ENCODE measurements at regions not wholly inside any gene's neighbourhood (a gene's known extent, or its start where the extent isn't known, plus 50 kb on each side); places are given as distances from the start of the nearest gene placed in this dataset.

DNA sequence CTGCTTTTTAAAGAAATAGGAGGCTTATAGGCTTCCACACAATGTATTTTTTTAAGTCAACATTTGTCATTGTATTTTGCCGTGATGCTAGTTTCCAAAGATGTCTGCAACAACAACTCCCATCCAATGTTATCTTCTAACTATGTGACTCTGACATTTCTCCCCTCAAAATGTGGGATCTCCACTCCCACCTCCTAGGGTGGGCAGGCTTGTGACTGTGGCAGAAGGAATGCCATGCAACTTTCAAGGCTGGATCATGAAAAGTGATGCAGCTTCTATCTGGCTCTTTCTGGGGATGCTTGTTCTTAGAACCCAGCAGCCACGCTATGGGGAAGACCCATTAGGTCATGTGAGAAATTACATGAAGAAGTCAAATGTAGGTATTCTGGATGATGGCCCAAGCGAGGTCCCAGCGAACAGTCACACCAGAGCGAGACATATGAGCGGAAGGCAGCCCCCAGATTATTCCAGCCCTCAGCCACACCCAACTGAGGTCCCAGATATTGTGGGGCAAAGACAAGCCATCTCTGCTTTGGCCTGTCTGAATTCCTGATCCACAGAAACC is 124.3 kb downstream of the BDH1 start:
- no peak overlapping the region for H3K4me3 ChIP-seq (ENCODE audit: low read depth, low read length)
- TF ChIP-seq, protein P1, sequence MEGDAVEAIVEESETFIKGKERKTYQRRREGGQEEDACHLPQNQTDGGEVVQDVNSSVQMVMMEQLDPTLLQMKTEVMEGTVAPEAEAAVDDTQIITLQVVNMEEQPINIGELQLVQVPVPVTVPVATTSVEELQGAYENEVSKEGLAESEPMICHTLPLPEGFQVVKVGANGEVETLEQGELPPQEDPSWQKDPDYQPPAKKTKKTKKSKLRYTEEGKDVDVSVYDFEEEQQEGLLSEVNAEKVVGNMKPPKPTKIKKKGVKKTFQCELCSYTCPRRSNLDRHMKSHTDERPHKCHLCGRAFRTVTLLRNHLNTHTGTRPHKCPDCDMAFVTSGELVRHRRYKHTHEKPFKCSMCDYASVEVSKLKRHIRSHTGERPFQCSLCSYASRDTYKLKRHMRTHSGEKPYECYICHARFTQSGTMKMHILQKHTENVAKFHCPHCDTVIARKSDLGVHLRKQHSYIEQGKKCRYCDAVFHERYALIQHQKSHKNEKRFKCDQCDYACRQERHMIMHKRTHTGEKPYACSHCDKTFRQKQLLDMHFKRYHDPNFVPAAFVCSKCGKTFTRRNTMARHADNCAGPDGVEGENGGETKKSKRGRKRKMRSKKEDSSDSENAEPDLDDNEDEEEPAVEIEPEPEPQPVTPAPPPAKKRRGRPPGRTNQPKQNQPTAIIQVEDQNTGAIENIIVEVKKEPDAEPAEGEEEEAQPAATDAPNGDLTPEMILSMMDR (IDR thresholded peaks at IDR 0.05; ENCODE audit: low read depth, low read length, missing control alignments): no peak
- in situ Hi-C loops (cut with HindIII; ENCODE audit: low sequenced_read_pairs): no loop called here
- no peak for DNase-seq (ENCODE audit: low read depth)

DNA sequence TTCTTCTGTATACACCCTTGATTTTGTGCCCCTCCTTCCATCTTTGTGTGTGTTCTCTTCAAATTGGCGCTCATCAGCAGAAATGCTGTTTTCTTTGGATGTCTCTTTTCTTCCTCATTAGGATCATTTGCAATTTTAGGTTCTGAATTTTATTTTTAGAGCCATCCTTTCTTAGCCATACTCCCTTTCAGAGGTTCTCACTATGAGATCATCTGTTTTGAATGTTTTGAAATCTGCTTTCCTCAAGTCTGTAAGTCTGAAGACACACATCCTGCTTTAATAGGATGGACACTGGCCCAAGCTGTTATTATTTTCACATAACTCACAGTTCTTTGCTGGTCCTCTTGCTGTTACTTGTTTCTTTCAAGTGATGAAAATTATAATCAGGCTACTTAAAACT is 124.8 kb downstream of the BDH1 start:
- TF ChIP-seq, protein P1 (IDR thresholded peaks at IDR 0.05; ENCODE audit: low read depth, low read length, missing control alignments): no peak
- DNase-seq (ENCODE audit: low read depth): no peak
- in situ Hi-C loops (cut with HindIII; ENCODE audit: low sequenced_read_pairs): no loop called here
- H3K4me3 ChIP-seq (ENCODE audit: low read depth, low read length): no peak overlapping the region

DNA sequence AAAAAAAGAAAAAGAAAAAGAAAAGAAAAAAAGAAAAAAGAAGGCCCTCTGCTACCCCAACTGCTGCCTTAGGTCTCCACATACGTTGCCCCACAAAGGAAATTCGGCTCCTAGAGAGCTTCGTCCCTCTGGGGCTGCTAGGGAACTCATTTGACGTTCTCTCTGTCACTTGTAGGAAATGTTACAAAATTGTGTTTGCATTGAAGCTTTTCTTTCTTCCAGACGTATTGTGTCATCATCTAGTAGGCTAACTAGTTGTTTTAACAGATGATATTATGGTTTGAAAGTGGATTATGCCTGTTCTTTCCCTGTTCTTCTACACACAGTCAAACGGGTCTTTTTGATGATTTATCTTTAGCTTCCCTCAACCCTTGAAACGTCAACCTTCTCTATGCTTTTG is 125.3 kb downstream of the BDH1 start:
- TF ChIP-seq, protein P1 (IDR thresholded peaks at IDR 0.05; ENCODE audit: low read depth, low read length, missing control alignments): no peak
- no peak for DNase-seq (ENCODE audit: low read depth)
- in situ Hi-C loops (cut with HindIII; ENCODE audit: low sequenced_read_pairs): no loop called here
- no peak overlapping the region for H3K4me3 ChIP-seq (ENCODE audit: low read depth, low read length)

DNA sequence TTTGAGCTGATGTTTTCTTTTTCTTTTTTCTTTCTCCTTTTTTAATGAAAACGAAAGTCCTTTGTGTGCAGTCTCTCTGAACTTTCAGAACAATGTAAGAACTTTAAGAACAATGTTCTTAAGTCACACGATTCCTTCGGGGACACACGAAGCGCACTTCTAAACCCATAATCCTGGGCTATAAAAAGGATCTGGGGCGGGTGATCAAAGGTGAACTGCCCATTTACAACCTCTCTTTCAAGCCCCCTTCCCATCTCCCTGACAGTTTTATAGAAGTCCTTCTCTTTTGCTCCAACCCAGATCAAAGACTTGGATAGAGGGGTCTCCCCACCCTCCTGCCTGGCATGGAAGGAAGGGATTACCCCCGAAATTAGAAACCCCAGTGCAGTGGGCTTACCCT is 126.8 kb downstream of the BDH1 start:
- no peak overlapping the region for H3K4me3 ChIP-seq (ENCODE audit: low read depth, low read length)
- no peak for DNase-seq (ENCODE audit: low read depth)
- in situ Hi-C loops (cut with HindIII; ENCODE audit: low sequenced_read_pairs): loop anchor here (5.0 kb wide), 1 partner anchor 77 kb away; no protein-coding TSS in a partner anchor
- TF ChIP-seq, protein P1 (IDR thresholded peaks at IDR 0.05; ENCODE audit: low read depth, low read length, missing control alignments): no peak

DNA sequence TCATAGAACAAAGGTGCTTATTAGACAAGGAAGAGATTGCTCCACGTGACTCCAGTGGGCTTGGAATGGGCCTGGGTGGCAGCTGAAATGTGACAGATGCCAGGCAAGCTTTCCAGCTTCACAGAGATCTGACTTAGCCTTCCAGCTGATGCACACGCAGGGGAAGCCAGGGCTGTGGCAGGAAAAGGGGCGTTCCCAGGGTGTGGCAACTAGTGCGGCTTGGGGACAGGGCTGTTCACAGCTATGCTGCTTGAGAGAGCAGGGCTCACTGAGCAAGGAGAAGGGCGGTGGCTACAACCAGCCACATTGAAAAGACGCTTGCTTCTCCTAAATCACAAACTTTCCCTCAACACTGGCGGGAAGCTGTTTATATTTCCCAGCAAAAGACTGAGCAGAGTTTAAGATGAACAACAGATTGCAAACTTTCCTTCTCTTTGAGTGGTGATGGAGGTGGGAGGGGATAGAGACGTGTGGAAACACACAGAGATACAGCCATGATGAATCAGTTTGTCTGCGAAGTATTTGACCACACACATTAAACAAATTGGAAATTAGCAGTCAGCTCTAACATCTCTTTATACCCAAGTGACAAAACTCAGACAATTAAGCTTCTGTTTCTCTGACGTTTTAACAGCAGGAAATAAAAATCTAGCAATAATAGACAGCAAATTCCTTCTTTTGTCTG is 127.5 kb downstream of the BDH1 start:
- H3K4me3 ChIP-seq (ENCODE audit: low read depth, low read length): no peak overlapping the region
- TF ChIP-seq, protein P1 (IDR thresholded peaks at IDR 0.05; ENCODE audit: low read depth, low read length, missing control alignments): no peak
- no peak for DNase-seq (ENCODE audit: low read depth)
- in situ Hi-C loops (cut with HindIII; ENCODE audit: low sequenced_read_pairs): loop anchor here (5.0 kb wide), 1 partner anchor 76 kb away; no protein-coding TSS in a partner anchor

DNA sequence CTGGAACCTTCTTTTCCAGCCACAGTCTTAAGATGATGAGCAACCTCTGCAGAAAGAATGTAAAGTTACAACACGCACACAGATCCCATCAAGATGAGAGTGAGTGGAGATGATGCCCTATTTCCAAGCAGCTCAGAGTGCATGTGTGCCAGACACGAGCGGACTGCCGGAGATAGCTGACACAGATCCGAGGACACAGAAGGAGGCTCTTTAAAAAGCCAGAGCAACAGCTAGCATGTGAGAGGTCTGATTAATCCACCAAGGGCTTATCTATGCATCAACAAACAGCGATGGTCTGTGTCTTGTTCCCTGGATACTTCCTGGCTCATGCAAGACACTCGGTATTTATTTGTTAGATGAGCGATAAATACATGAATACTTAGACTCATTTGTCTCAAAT is 128.6 kb upstream of the DLG1 start:
- in situ Hi-C loops (cut with HindIII; ENCODE audit: low sequenced_read_pairs): loop anchor here (5.0 kb wide), 1 partner anchor 75 kb away; no protein-coding TSS in a partner anchor
- TF ChIP-seq, protein P1 (IDR thresholded peaks at IDR 0.05; ENCODE audit: low read depth, low read length, missing control alignments): no peak
- DNase-seq (ENCODE audit: low read depth): no peak
- H3K4me3 ChIP-seq (ENCODE audit: low read depth, low read length): no peak overlapping the region

All from astrocyte of the cerebellum (primary cell).